Neural progenitor cell (in vitro differentiated cells): ENCODE measurements at regions not wholly inside any gene's neighbourhood (a gene's known extent, or its start where the extent isn't known, plus 50 kb on each side); places are given as distances from the start of the nearest gene placed in this dataset.

Source experiments
- EZH2 ChIP-seq: fragments of 200-600 bp; sonication (generic); IDR thresholded peaks from 2 replicates; pipeline ENCODE4 v1.6.1; 2017; ENCODE audit warnings: antibody characterized with exemption, mild to moderate bottlenecking, moderate library complexity
- TF ChIP-seq, protein P1 (sequence below): fragments of 200-600 bp; sonication (generic); IDR thresholded peaks from 2 replicates; pipeline ENCODE4 v1.5.1; 2017; ENCODE audit warnings: antibody characterized with exemption, mild to moderate bottlenecking

DNA sequence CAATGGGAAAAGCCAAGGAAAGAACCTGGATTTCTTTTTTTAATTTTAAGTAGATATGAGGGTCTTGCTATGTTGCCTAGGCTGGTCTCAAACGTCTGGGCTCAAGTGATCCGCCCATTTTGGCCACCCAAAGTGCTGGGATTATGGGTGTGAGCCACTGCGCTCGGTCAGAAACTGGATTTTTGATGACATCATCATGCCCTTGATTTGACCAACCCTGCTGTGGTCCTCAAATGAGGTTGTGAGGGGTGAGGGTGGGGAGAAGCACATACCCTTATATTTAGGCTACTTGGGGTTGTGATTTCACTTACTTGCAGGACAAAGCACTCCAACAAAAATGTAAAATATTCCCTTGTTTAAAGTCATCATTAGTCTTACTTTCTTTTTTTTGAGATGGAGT is 70.4 kb downstream of the C3orf38 start:
- TF ChIP-seq, protein P1, sequence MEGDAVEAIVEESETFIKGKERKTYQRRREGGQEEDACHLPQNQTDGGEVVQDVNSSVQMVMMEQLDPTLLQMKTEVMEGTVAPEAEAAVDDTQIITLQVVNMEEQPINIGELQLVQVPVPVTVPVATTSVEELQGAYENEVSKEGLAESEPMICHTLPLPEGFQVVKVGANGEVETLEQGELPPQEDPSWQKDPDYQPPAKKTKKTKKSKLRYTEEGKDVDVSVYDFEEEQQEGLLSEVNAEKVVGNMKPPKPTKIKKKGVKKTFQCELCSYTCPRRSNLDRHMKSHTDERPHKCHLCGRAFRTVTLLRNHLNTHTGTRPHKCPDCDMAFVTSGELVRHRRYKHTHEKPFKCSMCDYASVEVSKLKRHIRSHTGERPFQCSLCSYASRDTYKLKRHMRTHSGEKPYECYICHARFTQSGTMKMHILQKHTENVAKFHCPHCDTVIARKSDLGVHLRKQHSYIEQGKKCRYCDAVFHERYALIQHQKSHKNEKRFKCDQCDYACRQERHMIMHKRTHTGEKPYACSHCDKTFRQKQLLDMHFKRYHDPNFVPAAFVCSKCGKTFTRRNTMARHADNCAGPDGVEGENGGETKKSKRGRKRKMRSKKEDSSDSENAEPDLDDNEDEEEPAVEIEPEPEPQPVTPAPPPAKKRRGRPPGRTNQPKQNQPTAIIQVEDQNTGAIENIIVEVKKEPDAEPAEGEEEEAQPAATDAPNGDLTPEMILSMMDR: no peak
- TF ChIP-seq EZH2: no peak
